SK-N-SH (cell line): ENCODE measurements at regions not wholly inside any gene's neighbourhood (a gene's known extent, or its start where the extent isn't known, plus 50 kb on each side); places are given as distances from the start of the nearest gene placed in this dataset.
"Not testable (repeated sequence)": the region's sequence is repeated elsewhere in the genome, so short reads cannot be mapped to it uniquely, and the experiment has no call there.

Source experiments
- CTCF ChIA-PET: fragments of 300-600, 350-600 bp; formaldehyde crosslinking; extraction: SDS; loops from one replicate; lab custom pipeline; 2021; lab: Yijun Ruan, JAX
- POLR2A ChIA-PET: fragments of 350-600 bp; sonication (Branson Sonifier 250); formaldehyde crosslinking; extraction: SDS; loops from one replicate; lab custom pipeline; 2020; ENCODE audit warnings: antibody characterized with exemption, inconsistent platforms; lab: Yijun Ruan, JAX
- DNase-seq: peaks from one replicate; pipeline ENCODE4 v3.0.0; 2012
- H2AFZ ChIP-seq: fragments of 200-600 bp; sonication (generic); 2 replicates; pipeline ENCODE4 v1.8.1; 2016; ENCODE audit warnings: antibody characterized with exemption, mild to moderate bottlenecking, low read depth
- H3F3A ChIP-seq: fragments of 200-600 bp; sonication (generic); replicated peaks from 2 replicates; pipeline ENCODE3; 2016; ENCODE audit warnings: antibody characterized with exemption, mild to moderate bottlenecking; ENCODE audit not compliant: insufficient read depth
- H3K27ac ChIP-seq, 2 experiments: fragments of 200-500 bp in 1 of 2; fragments of 200-600 bp in 1 of 2; sonication (Bioruptor generic) in 1 of 2; sonication (generic), shearing (Covaris generic) in 1 of 2; 2 replicates each; pipeline versions ENCODE4 v1.5.1 to v1.6.1; 2014 to 2016; ENCODE audit warnings: low read depth in 2 of 2, inconsistent platforms in 1 of 2, low read length in 1 of 2, mild to moderate bottlenecking in 1 of 2, mixed read lengths in 1 of 2
- H3K27me3 ChIP-seq: fragments of 200-600 bp; sonication (generic), shearing (Covaris generic); 2 replicates; pipeline ENCODE4 v1.6.1; 2016; ENCODE audit warnings: mixed run types; ENCODE audit not compliant: insufficient read depth
- H3K36me3 ChIP-seq, 2 experiments: fragments of 200-500 bp in 1 of 2; fragments of 200-600 bp in 1 of 2; sonication (Bioruptor generic) in 1 of 2; sonication (generic) in 1 of 2; replicated peaks in 1 of 2; 2 replicates each; pipeline versions ENCODE3 to v1.5.1; 2014 to 2016; ENCODE audit warnings: low read length in 1 of 2, mild to moderate bottlenecking in 1 of 2; ENCODE audit not compliant: insufficient read depth in 2 of 2, control insufficient read depth in 1 of 2
- H3K4me1 ChIP-seq, 2 experiments: fragments of 200-500 bp in 1 of 2; fragments of 200-600 bp in 1 of 2; sonication (Bioruptor generic) in 1 of 2; sonication (generic), shearing (Covaris generic) in 1 of 2; 2 replicates each; pipeline versions ENCODE4 v1.5.1 to v1.6.1; 2014 to 2016; ENCODE audit warnings: low read depth in 1 of 2, low read length in 1 of 2, mixed run types in 1 of 2; ENCODE audit not compliant: insufficient read depth in 2 of 2, control insufficient read depth in 1 of 2
- H3K4me2 ChIP-seq: fragments of 200-600 bp; sonication (generic), shearing (Covaris generic); 2 replicates; pipeline ENCODE4 v1.6.1; 2017; ENCODE audit warnings: mixed run types
- H3K4me3 ChIP-seq, 2 experiments: fragments of 200-500 bp in 1 of 2; fragments of 200-600 bp in 1 of 2; sonication (Bioruptor generic) in 1 of 2; sonication (generic), shearing (Covaris generic) in 1 of 2; 2 replicates each; pipeline versions ENCODE4 v1.5.1 to v1.8.1; 2014 to 2016; ENCODE audit warnings: low read depth in 2 of 2, inconsistent platforms in 1 of 2, low read length in 1 of 2, mild to moderate bottlenecking in 1 of 2, mixed read lengths in 1 of 2, moderate library complexity in 1 of 2
- H3K79me2 ChIP-seq: fragments of 200-600 bp; sonication (generic); 2 replicates; pipeline ENCODE4 v1.8.1; 2017; ENCODE audit warnings: mild to moderate bottlenecking; ENCODE audit not compliant: insufficient read depth
- H3K9ac ChIP-seq: fragments of 200-600 bp; sonication (generic); 2 replicates; pipeline ENCODE4 v1.6.1; 2017; ENCODE audit warnings: mixed run types
- H3K9me2 ChIP-seq: fragments of 200-600 bp; sonication (generic); 2 replicates; pipeline ENCODE4 v1.6.1; 2017; ENCODE audit warnings: mixed run types
- H3K9me3 ChIP-seq: fragments of 200-600 bp; sonication (generic); 2 replicates; pipeline ENCODE4 v1.6.1; 2017; ENCODE audit warnings: mixed run types, mild to moderate bottlenecking, moderate library complexity
- H4K20me1 ChIP-seq: fragments of 200-600 bp; sonication (generic); 2 replicates; pipeline ENCODE4 v1.6.1; 2017; ENCODE audit warnings: mild to moderate bottlenecking, mixed run types; ENCODE audit not compliant: insufficient read depth
- EP300 ChIP-seq, 2 experiments: IDR thresholded peaks; 2 replicates each; pipeline versions ENCODE4 v1.4.0 to v1.6.1; 2012; ENCODE audit warnings: borderline replicate concordance in 1 of 2, low read depth in 1 of 2, low read length in 1 of 2
- EZH2phosphoT487 ChIP-seq: fragments of 200-600 bp; sonication (generic); IDR thresholded peaks from 2 replicates; pipeline ENCODE4 v1.6.1; 2017; ENCODE audit warnings: low read depth, mixed run types, mild to moderate bottlenecking, antibody characterized with exemption, moderate library complexity, borderline replicate concordance
- FOXJ3 ChIP-seq: sonication (generic); formaldehyde crosslinking; IDR thresholded peaks from 2 replicates; pipeline ENCODE4 v1.5.1; 2020; ENCODE audit warnings: mild to moderate bottlenecking, missing genetic modification reagents
- FOXM1 ChIP-seq: IDR thresholded peaks from 2 replicates; pipeline ENCODE4 v1.4.0; 2012; ENCODE audit warnings: low read depth, mild to moderate bottlenecking
- GABPA ChIP-seq: IDR thresholded peaks from 2 replicates; pipeline ENCODE4 v1.4.0; 2012; ENCODE audit warnings: low read depth, mild to moderate bottlenecking
- NFIC ChIP-seq: IDR thresholded peaks from 2 replicates; pipeline ENCODE4 v1.4.0; 2012; ENCODE audit warnings: borderline replicate concordance
- NRF1 ChIP-seq: IDR thresholded peaks from 2 replicates; pipeline ENCODE4 v1.6.1; 2012; ENCODE audit warnings: low read depth, mild to moderate bottlenecking, low read length
- RAD21 ChIP-seq: IDR thresholded peaks from 2 replicates; pipeline ENCODE4 v1.6.1; 2012; ENCODE audit warnings: mild to moderate bottlenecking, low read length
- SMC3 ChIP-seq: IDR thresholded peaks from 2 replicates; pipeline ENCODE4 v1.6.1; 2012; ENCODE audit warnings: low read depth, low read length, improper control_type of control experiment
- YY1 ChIP-seq: IDR thresholded peaks from 2 replicates; pipeline ENCODE4 v1.4.0; 2012; ENCODE audit warnings: low read depth, mild to moderate bottlenecking
- ZBTB33 ChIP-seq: IDR thresholded peaks from 2 replicates; pipeline ENCODE4 v1.4.0; 2012; ENCODE audit warnings: low read depth, borderline replicate concordance
- WGBS: methylation state at CpG from one replicate; pipeline ENCODE4 v1.1.6; 2017; ENCODE audit warnings: low lambda C conversion rate; 5-methylcytosine and 5-hydroxymethylcytosine counted together
- TF ChIP-seq, protein P1 (sequence below): fragments of 200-600 bp; sonication (generic); IDR thresholded peaks from 2 replicates; pipeline ENCODE4 v1.6.1; 2017; ENCODE audit warnings: antibody characterized with exemption, mild to moderate bottlenecking, moderate library complexity

GRCh38 chr1:241432241-241432640 is 75.2 kb upstream of the RGS7 start:
- Histone ChIP-seq H3K4me2 (no peak overlapping the region), H2AFZ (no peak overlapping the region), H3F3A (no peaks in the 10 kb centered on the region), H3K9ac (no peak overlapping the region), H3K27me3 (no peaks in the 10 kb centered on the region), H3K9me2 (no peaks in the 10 kb centered on the region), H3K27ac (no peak overlapping the region), H3K79me2 (no peaks in the 10 kb centered on the region), H3K9me3 (no peaks in the 10 kb centered on the region), H4K20me1 (no peaks in the 10 kb centered on the region), H3K4me1 (no peaks in the 10 kb centered on the region), H3K4me3 (no peak overlapping the region), H3K36me3 (no peaks in the 10 kb centered on the region)
- TF ChIP-seq FOXM1 = no peak
- TF ChIP-seq NFIC = no peak
- no peak for TF ChIP-seq YY1
- TF ChIP-seq EZH2phosphoT487 = no peak
- TF ChIP-seq NRF1 = no peak
- TF ChIP-seq, protein P1, sequence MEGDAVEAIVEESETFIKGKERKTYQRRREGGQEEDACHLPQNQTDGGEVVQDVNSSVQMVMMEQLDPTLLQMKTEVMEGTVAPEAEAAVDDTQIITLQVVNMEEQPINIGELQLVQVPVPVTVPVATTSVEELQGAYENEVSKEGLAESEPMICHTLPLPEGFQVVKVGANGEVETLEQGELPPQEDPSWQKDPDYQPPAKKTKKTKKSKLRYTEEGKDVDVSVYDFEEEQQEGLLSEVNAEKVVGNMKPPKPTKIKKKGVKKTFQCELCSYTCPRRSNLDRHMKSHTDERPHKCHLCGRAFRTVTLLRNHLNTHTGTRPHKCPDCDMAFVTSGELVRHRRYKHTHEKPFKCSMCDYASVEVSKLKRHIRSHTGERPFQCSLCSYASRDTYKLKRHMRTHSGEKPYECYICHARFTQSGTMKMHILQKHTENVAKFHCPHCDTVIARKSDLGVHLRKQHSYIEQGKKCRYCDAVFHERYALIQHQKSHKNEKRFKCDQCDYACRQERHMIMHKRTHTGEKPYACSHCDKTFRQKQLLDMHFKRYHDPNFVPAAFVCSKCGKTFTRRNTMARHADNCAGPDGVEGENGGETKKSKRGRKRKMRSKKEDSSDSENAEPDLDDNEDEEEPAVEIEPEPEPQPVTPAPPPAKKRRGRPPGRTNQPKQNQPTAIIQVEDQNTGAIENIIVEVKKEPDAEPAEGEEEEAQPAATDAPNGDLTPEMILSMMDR = no peak
- TF ChIP-seq SMC3 = no peak
- no peak for TF ChIP-seq GABPA
- TF ChIP-seq ZBTB33 = no peak
- TF ChIP-seq RAD21 = no peak
- TF ChIP-seq FOXJ3 (CRISPR knock-in tag) = no peak
- TF ChIP-seq EP300 (IDR thresholded peaks at IDR 0.05; ENCODE audit: borderline replicate concordance in 1 of 2, low read depth in 1 of 2, low read length in 1 of 2) = no peak
- CTCF ChIA-PET = interaction anchor here (1.0 kb wide), 1 partner anchor 544 kb away, joined by 3 read pairs; no protein-coding TSS in a partner anchor
- WGBS = 45% methylated on average over 4 of the region's 4 CpGs
- DNase-seq = no peak
- POLR2A ChIA-PET = no interaction called here

DNA sequence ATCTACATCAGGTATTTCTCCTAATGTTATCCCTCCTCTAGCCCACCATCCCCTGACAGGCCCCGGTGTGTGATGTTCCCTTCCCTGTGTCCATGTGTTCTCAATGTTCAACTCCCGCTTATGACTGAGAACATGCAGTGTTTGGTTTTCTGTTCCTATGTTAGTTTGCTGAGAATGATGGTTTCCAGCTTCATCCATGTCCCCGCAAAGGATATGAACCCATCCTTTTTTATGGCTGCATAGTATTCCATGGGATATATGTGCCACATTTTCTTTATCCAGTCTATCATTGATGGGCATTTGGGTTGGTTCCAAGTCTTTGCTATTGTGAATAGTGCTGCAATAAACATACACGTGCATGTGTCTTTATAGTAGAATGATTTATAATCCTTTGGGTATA is 68.1 kb upstream of the RGS7 start:
- H3K9ac ChIP-seq, DNase-seq, H3F3A ChIP-seq, H3K27ac ChIP-seq, H3K36me3 ChIP-seq, H3K4me3 ChIP-seq, H3K4me1 ChIP-seq, H3K9me2 ChIP-seq, H2AFZ ChIP-seq, POLR2A ChIA-PET, H4K20me1 ChIP-seq, H3K9me3 ChIP-seq, H3K79me2 ChIP-seq, H3K4me2 ChIP-seq, CTCF ChIA-PET, H3K27me3 ChIP-seq: not testable (repeated sequence)
- WGBS = 81% methylated on average over 4 of the region's 4 CpGs
